ENCODE measurements at regions not wholly inside any gene's neighbourhood (a gene's known extent, or its start where the extent isn't known, plus 50 kb on each side); places are given as distances from the start of the nearest gene placed in this dataset.
"Not testable (repeated sequence)": the region's sequence is repeated elsewhere in the genome, so short reads cannot be mapped to it uniquely, and the experiment has no call there.

- no peak for DNase-seq (ENCODE audit: low read depth)
These were observed 56.4 kb downstream of the FOXF2 start for GRCh38 chr6:1445650-1446330.

- DNase-seq (ENCODE audit: low read depth): no peak
These were observed 60.5 kb downstream of the FOXF2 start for GRCh38 chr6:1449896-1450295.

DNA sequence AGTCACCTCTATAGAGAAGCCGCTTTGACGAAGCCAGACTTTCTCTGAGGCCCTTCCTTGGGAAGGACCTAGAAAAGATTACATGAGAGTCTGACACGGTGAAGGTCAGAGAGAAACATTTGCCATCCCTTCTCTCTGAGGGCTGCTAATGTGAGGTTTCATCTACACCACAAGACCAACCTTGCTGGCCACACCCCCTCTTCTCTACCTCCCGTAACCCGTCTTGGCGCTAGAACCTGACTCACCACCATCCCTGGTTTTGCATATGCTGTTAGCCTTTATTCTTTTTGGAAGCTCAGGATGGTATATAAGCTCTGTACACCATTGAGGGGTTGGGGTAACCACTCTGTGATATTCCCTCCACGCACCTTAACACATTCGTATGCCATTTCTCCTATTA is 63.6 kb downstream of the FOXF2 start:
- no peak for DNase-seq (ENCODE audit: low read depth)

- DNase-seq (ENCODE audit: low read depth): not testable (repeated sequence)
These were observed 67.4 kb downstream of the FOXF2 start for GRCh38 chr6:1456816-1457215.

DNA sequence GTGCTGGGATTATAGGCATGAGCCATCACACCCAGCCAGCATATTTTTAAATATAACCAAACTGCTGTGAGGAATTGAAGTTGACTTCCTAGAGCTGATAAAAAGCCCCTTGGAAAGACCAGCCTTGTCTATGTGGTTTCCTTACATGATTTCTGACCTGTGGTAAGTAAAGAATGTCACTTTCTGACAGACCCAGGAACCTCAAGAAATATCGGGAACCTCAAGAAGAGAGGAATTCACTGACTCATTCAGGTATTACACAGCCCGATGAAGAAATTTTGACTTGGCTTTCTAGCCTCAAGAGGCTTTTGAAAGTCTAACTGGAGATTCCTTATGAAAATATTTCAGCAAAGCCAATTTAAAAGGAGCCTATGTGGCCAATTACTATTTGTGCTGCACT is 71.8 kb downstream of the FOXF2 start:
- DNase-seq (ENCODE audit: low read depth): no peak

GRCh38 chr6:1461736-1462135 is 72.4 kb downstream of the FOXF2 start:
- DNase-seq (ENCODE audit: low read depth): no peak

- no peak for DNase-seq (ENCODE audit: low read depth)
These were observed 73.9 kb downstream of the FOXF2 start for GRCh38 chr6:1463275-1463674.

- no peak for DNase-seq (ENCODE audit: low read depth)
These were observed 74.5 kb downstream of the FOXF2 start for GRCh38 chr6:1463751-1464426.

- DNase-seq (ENCODE audit: low read depth): no peak
These were observed 75.5 kb downstream of the FOXF2 start for GRCh38 chr6:1464781-1465370.

- DNase-seq (ENCODE audit: low read depth): no peak
These were observed 78.8 kb downstream of the FOXF2 start for GRCh38 chr6:1468126-1468525.

GRCh38 chr6:1470040-1470439 is 80.7 kb downstream of the FOXF2 start:
- no peak for DNase-seq (ENCODE audit: low read depth)

- no peak for DNase-seq (ENCODE audit: low read depth)
These were observed 83.3 kb downstream of the FOXF2 start for GRCh38 chr6:1472643-1473042.

- DNase-seq (ENCODE audit: low read depth): no peak
These were observed 83.8 kb downstream of the FOXF2 start for GRCh38 chr6:1473166-1473565.

- DNase-seq (ENCODE audit: low read depth): no peak
These were observed 84.2 kb downstream of the FOXF2 start for GRCh38 chr6:1473598-1473997.

DNA sequence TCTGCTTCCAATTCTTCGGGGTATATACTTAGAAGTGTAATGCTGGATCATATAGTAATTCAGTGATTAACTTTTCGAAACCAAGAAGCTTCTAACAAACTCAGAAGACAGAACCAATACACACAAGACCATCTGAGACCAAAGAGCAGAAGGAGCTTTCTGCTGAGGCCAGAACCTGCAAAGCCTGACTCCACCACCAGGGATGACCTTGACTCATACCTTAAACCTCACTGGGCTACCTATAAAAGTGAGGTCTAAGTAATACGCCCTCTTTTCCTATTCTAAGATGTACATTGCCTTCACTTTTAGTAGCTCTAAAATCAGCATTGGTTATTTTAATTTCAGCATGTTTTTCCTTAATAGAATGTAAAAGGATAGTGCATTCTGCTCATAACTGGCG is 84.8 kb downstream of the FOXF2 start:
- DNase-seq (ENCODE audit: low read depth): no peak

GRCh38 chr6:1475174-1475573 is 85.8 kb downstream of the FOXF2 start:
- no peak for DNase-seq (ENCODE audit: low read depth)

- DNase-seq (ENCODE audit: low read depth): peak; percentile 64
These were observed 88.2 kb downstream of the FOXF2 start for GRCh38 chr6:1477432-1478090.

DNA sequence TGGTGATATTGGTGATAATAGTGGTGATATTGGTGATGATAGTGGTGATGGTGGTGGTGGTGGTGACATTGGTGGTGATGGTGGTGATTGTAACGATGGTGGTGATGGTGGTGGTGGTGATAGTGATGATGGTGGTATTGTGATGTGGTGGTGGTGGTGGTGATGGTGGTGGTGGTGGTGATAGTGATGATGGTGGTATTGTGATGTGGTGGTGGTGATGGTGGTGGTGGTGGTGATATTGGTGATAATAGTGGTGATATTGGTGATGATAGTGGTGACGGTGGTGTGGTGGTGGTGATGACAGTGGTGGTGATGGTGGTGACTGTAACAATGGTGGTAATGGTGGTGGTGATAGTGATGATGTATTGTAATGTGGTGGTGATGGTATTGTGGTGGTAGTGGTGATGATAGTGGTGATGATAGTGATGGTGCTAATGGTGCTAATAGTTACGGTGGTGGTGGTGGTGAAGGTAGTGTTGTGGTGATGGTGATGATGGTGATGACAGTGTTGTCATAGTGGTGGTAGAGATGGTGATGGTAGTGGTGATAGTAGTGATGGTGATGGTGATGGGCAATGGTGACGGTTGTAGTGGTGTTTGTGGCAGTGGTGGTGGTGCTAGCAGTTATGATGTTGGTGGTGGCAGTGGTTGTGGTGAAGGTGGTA is 88.9 kb downstream of the FOXF2 start:
- not testable (repeated sequence) for DNase-seq (ENCODE audit: low read depth)

DNA sequence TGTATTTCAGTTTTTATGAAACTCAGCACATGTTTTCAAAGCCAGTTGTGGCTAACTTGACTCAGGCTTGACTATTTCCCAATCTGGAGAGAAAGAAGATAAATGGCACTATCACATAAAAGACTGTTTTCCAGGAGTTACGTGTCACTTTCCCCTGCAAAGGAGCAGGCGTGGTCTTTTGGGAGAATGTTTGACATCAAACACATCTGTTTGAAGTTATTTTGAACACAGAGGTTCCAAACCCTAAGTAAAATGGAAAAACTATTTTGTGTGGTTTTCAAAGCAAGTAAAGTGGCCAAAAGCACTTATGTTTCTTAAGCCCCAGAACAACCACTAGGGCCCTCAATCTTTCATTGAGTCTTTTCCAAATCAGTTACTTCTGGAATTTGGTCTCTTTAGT is 89.7 kb downstream of the FOXF2 start:
- DNase-seq (ENCODE audit: low read depth): peak; percentile 94

- DNase-seq (ENCODE audit: low read depth): no peak
These were observed 90.3 kb downstream of the FOXF2 start for GRCh38 chr6:1479601-1480221.

- DNase-seq (ENCODE audit: low read depth): peak; percentile 83
These were observed 91.9 kb downstream of the FOXF2 start for GRCh38 chr6:1481286-1481685.

Measured in stromal cell of bone marrow (primary cell).